CD4-positive, alpha-beta T cell treated with Interleukin-12 subunit alpha and Interleukin-12 subunit beta, for 1 hour (primary cell): ENCODE measurements at regions not wholly inside any gene's neighbourhood (a gene's known extent, or its start where the extent isn't known, plus 50 kb on each side); places are given as distances from the start of the nearest gene placed in this dataset.

Experiments
- DNase-seq: peaks from one replicate; pipeline ENCODE4 v3.0.0-alpha.2; 2020

GRCh38 chr2:226256237-226256636 is 543.4 kb downstream of the IRS1 start:
- DNase-seq: no peak

GRCh38 chr2:226251661-226252060 is 548.0 kb downstream of the IRS1 start:
- no peak for DNase-seq

GRCh38 chr2:226247289-226248275 is 552.0 kb downstream of the IRS1 start:
- DNase-seq: no peak

- DNase-seq: no peak
These were observed 565.4 kb downstream of the IRS1 start for GRCh38 chr2:226234187-226234586.

- no peak for DNase-seq
These were observed 566.2 kb downstream of the IRS1 start for GRCh38 chr2:226233388-226233787.

- DNase-seq: no peak
These were observed 571.5 kb downstream of the IRS1 start for GRCh38 chr2:226228080-226228479.

- DNase-seq: no peak
These were observed 572.3 kb downstream of the IRS1 start for GRCh38 chr2:226227341-226227740.

- DNase-seq: no peak
These were observed 575.9 kb downstream of the IRS1 start for GRCh38 chr2:226223704-226224103.

- no peak for DNase-seq
These were observed 579.1 kb downstream of the IRS1 start for GRCh38 chr2:226220511-226220910.

- DNase-seq: no peak
These were observed 582.4 kb downstream of the IRS1 start for GRCh38 chr2:226217191-226217590.

- no peak for DNase-seq
These were observed 583.0 kb downstream of the IRS1 start for GRCh38 chr2:226216575-226216974.

- DNase-seq: peak; percentile 48
These were observed 583.6 kb downstream of the IRS1 start for GRCh38 chr2:226215902-226216503.

- no peak for DNase-seq
These were observed 585.9 kb downstream of the IRS1 start for GRCh38 chr2:226213717-226214116.

- DNase-seq: no peak
These were observed 588.2 kb downstream of the IRS1 start for GRCh38 chr2:226211439-226211838.

GRCh38 chr2:226208726-226209125 is 590.9 kb downstream of the IRS1 start:
- DNase-seq: no peak

- DNase-seq: no peak
These were observed 591.9 kb downstream of the IRS1 start for GRCh38 chr2:226207671-226208070.

- DNase-seq: no peak
These were observed 600.1 kb downstream of the IRS1 start for GRCh38 chr2:226199555-226199954.

- DNase-seq: no peak
These were observed 600.7 kb downstream of the IRS1 start for GRCh38 chr2:226198956-226199355.

- no peak for DNase-seq
These were observed 609.0 kb downstream of the IRS1 start for GRCh38 chr2:226190479-226191252.

GRCh38 chr2:226189061-226189460 is 610.6 kb downstream of the IRS1 start:
- no peak for DNase-seq

GRCh38 chr2:226187616-226188015 is 612.0 kb downstream of the IRS1 start:
- DNase-seq: no peak

- no peak for DNase-seq
These were observed 612.5 kb downstream of the IRS1 start for GRCh38 chr2:226187156-226187555.

GRCh38 chr2:226185616-226186211 is 613.9 kb downstream of the IRS1 start:
- DNase-seq: no peak
